AG04450 (cell line): ENCODE measurements at regions not wholly inside any gene's neighbourhood (a gene's known extent, or its start where the extent isn't known, plus 50 kb on each side); places are given as distances from the start of the nearest gene placed in this dataset.

Source experiments
- CTCF ChIA-PET: fragments of 300-600, 350-600 bp; formaldehyde crosslinking; extraction: SDS; loops from one replicate; lab custom pipeline; 2022; ENCODE audit warnings: antibody characterized with exemption, inconsistent platforms; lab: Charles Lee
- POLR2A ChIA-PET: fragments of 350-600 bp; formaldehyde crosslinking; extraction: SDS; loops from one replicate; lab custom pipeline; 2021; ENCODE audit warnings: antibody characterized with exemption, inconsistent platforms; lab: Yijun Ruan, JAX
- DNase-seq: peaks from one replicate; pipeline ENCODE4 v3.0.0-alpha.2; 2011; ENCODE audit warnings: low read depth, low spot score
- H3K27ac ChIP-seq: one replicate; pipeline ENCODE4 v1.5.1; 2012; ENCODE audit warnings: low read depth, low read length, control low read depth
- H3K27me3 ChIP-seq: one replicate; pipeline ENCODE4 v1.6.0; 2012; ENCODE audit warnings: low read length; ENCODE audit not compliant: control insufficient read depth, insufficient read depth
- H3K4me3 ChIP-seq: 2 replicates; pipeline ENCODE4 v1.5.1; 2011; ENCODE audit warnings: mild to moderate bottlenecking, low read depth, low read length, control low read depth
- H3K9me3 ChIP-seq: 2 replicates; pipeline ENCODE4 v1.5.1; 2012; ENCODE audit warnings: low read length; ENCODE audit not compliant: control insufficient read depth, insufficient read depth
- CTCF ChIP-seq: IDR thresholded peaks from 2 replicates; pipeline ENCODE4 v1.5.1; 2011; ENCODE audit warnings: low read depth, low read length, control low read depth, inconsistent platforms

- H3K27ac ChIP-seq = no peak overlapping the region
- DNase-seq = no peak
- H3K4me3 ChIP-seq = no peak overlapping the region
- no peaks in the 10 kb centered on the region for H3K27me3 ChIP-seq
- ChIA-PET CTCF (no interaction called here), POLR2A (no interaction called here)
- H3K9me3 ChIP-seq = peaks cover 3% of the 10 kb centered on the region; the same call in 1 of the 2 replicates
- TF ChIP-seq CTCF = no peak
These were observed 268.8 kb downstream of the MID1IP1 start for GRCh38 chrX:39070009-39070408.

GRCh38 chrX:39073131-39073530 is 271.9 kb downstream of the MID1IP1 start:
- POLR2A ChIA-PET = no interaction called here
- CTCF ChIA-PET = no interaction called here

GRCh38 chrX:39096599-39096998 is 295.3 kb downstream of the MID1IP1 start:
- CTCF ChIA-PET = no interaction called here
- DNase-seq = no peak
- TF ChIP-seq CTCF = no peak
- Histone ChIP-seq H3K27me3 (no peaks in the 10 kb centered on the region), H3K4me3 (no peak overlapping the region), H3K9me3 (no peaks in the 10 kb centered on the region), H3K27ac (no peak overlapping the region)
- POLR2A ChIA-PET = no interaction called here

More at GRCh38 chrX:39073131-39073530, 271.9 kb downstream of the MID1IP1 start:
- Histone ChIP-seq H3K9me3 (peaks cover 3% of the 10 kb centered on the region; the same call in 1 of the 2 replicates), H3K27me3 (no peaks in the 10 kb centered on the region), H3K27ac (no peak overlapping the region), H3K4me3 (no peak overlapping the region)
- DNase-seq = no peak
- TF ChIP-seq CTCF = no peak

- Histone ChIP-seq H3K27ac (no peak overlapping the region), H3K9me3 (no peaks in the 10 kb centered on the region), H3K4me3 (no peak overlapping the region), H3K27me3 (no peaks in the 10 kb centered on the region)
- TF ChIP-seq CTCF = no peak
- ChIA-PET CTCF (no interaction called here), POLR2A (no interaction called here)
- no peak for DNase-seq
These were observed 303.5 kb downstream of the MID1IP1 start for GRCh38 chrX:39104745-39105144.

- POLR2A ChIA-PET = no interaction called here
- DNase-seq = no peak
- no peak overlapping the region for H3K27ac ChIP-seq
These were observed 310.9 kb downstream of the MID1IP1 start for GRCh38 chrX:39112143-39112542.

More at GRCh38 chrX:39112143-39112542, 310.9 kb downstream of the MID1IP1 start:
- H3K27me3 ChIP-seq = no peaks in the 10 kb centered on the region
- CTCF ChIA-PET = no interaction called here
- H3K4me3 ChIP-seq = no peak overlapping the region
- no peak for TF ChIP-seq CTCF
- no peaks in the 10 kb centered on the region for H3K9me3 ChIP-seq
